Astrocyte (in vitro differentiated cells and primary cell): ENCODE measurements at regions not wholly inside any gene's neighbourhood (a gene's known extent, or its start where the extent isn't known, plus 50 kb on each side); places are given as distances from the start of the nearest gene placed in this dataset.
A peak's percentile ranks its signal among the peaks of the same experiment; 100 is the strongest.

ENCODE experiments used
- DNase-seq: peaks from one replicate; pipeline ENCODE4 v3.0.0-alpha.2; 2010; ENCODE audit warnings: low read depth
- FAIRE-seq: peaks from 2 replicates; lab custom pipeline; 2011; peaks lifted over from hg19 to GRCh38; lab: Jason Lieb, UNC
- H2AFZ ChIP-seq: 2 replicates; pipeline ENCODE4 v1.6.0; 2012; ENCODE audit warnings: low read depth, low read length, inconsistent platforms
- H3K27ac ChIP-seq: 2 replicates; pipeline ENCODE4 v1.5.1; 2011; ENCODE audit warnings: low read depth, low read length, inconsistent platforms
- H3K27me3 ChIP-seq: 2 replicates; pipeline ENCODE4 v1.6.0; 2011; ENCODE audit warnings: low read length, inconsistent platforms; ENCODE audit not compliant: insufficient read depth
- H3K36me3 ChIP-seq: 2 replicates; pipeline ENCODE4 v1.5.1; 2011; ENCODE audit warnings: low read length, inconsistent platforms; ENCODE audit not compliant: insufficient read depth
- H3K4me1 ChIP-seq: 2 replicates; pipeline ENCODE4 v1.5.1; 2011; ENCODE audit warnings: low read length, inconsistent platforms; ENCODE audit not compliant: insufficient read depth
- H3K4me2 ChIP-seq: 2 replicates; pipeline ENCODE4 v1.6.0; 2012; ENCODE audit warnings: low read length, inconsistent platforms
- H3K4me3 ChIP-seq: 2 replicates; pipeline ENCODE4 v1.5.1; 2011; ENCODE audit warnings: low read depth, mild to moderate bottlenecking, low read length, inconsistent platforms; ENCODE audit not compliant: insufficient read depth
- H3K79me2 ChIP-seq: 2 replicates; pipeline ENCODE4 v1.6.0; 2012; ENCODE audit warnings: mild to moderate bottlenecking, low read length, inconsistent platforms; ENCODE audit not compliant: insufficient read depth
- H3K9ac ChIP-seq: 2 replicates; pipeline ENCODE4 v1.6.0; 2012; ENCODE audit warnings: mild to moderate bottlenecking, low read length, inconsistent platforms
- H3K9me3 ChIP-seq: 2 replicates; pipeline ENCODE4 v1.5.1; 2012; ENCODE audit warnings: low read depth, mild to moderate bottlenecking, low read length, inconsistent platforms; ENCODE audit not compliant: insufficient read depth
- H4K20me1 ChIP-seq: 2 replicates; pipeline ENCODE4 v1.6.0; 2012; ENCODE audit warnings: low read length, inconsistent platforms; ENCODE audit not compliant: insufficient read depth
- H3K27ac Mint-ChIP-seq: one replicate; pipeline ENCODE4 v1.8.0; 2021; ENCODE audit warnings: mild to moderate bottlenecking, mixed read lengths; ENCODE audit not compliant: unreplicated experiment
- H3K27me3 Mint-ChIP-seq: one replicate; pipeline ENCODE4 v1.8.0; 2021; ENCODE audit warnings: low read depth, mixed read lengths; ENCODE audit not compliant: unreplicated experiment
- H3K36me3 Mint-ChIP-seq: one replicate; pipeline ENCODE4 v1.8.0; 2021; ENCODE audit warnings: low read depth, mixed read lengths; ENCODE audit not compliant: unreplicated experiment
- H3K4me1 Mint-ChIP-seq: one replicate; pipeline ENCODE4 v1.8.0; 2021; ENCODE audit warnings: low read depth, mixed read lengths; ENCODE audit not compliant: unreplicated experiment
- H3K4me3 Mint-ChIP-seq: one replicate; pipeline ENCODE4 v1.8.0; 2021; ENCODE audit warnings: mild to moderate bottlenecking, moderate library complexity, mixed read lengths; ENCODE audit not compliant: unreplicated experiment
- H3K9me3 Mint-ChIP-seq: one replicate; pipeline ENCODE4 v1.8.0; 2021; ENCODE audit warnings: mild to moderate bottlenecking, mixed read lengths; ENCODE audit not compliant: unreplicated experiment
- EZH2 ChIP-seq: IDR thresholded peaks from 2 replicates; pipeline ENCODE4 v1.6.1; 2012; ENCODE audit warnings: mild to moderate bottlenecking, low read length, inconsistent platforms; ENCODE audit not compliant: insufficient read depth
- TF ChIP-seq, protein P1 (sequence below): IDR thresholded peaks from 2 replicates; pipeline ENCODE4 v1.5.1; 2011; ENCODE audit warnings: low read depth, mild to moderate bottlenecking, inconsistent platforms, low read length, moderate library complexity; ENCODE audit not compliant: insufficient read depth

DNA sequence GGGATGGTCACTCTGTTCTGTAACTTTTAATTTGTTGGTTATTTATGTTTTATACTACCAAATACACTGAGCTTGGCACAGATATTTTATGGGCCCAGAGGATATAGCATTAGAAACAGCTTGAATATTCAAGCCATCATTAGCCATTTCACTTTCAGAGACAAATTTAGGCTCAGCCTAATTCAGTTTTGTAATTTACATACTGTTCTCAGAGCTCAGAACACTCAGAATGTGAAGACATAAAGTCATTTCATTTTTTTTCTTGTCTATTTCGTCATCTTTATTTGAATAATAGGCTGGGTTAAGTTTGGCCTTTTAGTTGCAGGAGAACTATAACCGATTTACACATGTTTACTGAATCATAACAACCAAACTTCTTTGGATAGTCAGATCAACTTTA, 361.7 kb downstream of the SNAPC1 start:
- Histone ChIP-seq H3K4me1 (no peaks in the 10 kb centered on the region), H3K4me2 (no peak overlapping the region), H3K36me3 (no peaks in the 10 kb centered on the region), H3K27me3 (peaks cover 19% of the 10 kb centered on the region), H3K79me2 (no peaks in the 10 kb centered on the region), H2AFZ (no peak overlapping the region), H3K27ac (no peak overlapping the region), H3K9me3 (no peaks in the 10 kb centered on the region), H3K9ac (no peak overlapping the region), H4K20me1 (no peaks in the 10 kb centered on the region), H3K4me3 (no peak overlapping the region)
- DNase-seq (no peak), FAIRE-seq (no peak)
- H3K9me3 Mint-ChIP-seq: no peaks in the 10 kb centered on the region
- TF ChIP-seq, protein P1, sequence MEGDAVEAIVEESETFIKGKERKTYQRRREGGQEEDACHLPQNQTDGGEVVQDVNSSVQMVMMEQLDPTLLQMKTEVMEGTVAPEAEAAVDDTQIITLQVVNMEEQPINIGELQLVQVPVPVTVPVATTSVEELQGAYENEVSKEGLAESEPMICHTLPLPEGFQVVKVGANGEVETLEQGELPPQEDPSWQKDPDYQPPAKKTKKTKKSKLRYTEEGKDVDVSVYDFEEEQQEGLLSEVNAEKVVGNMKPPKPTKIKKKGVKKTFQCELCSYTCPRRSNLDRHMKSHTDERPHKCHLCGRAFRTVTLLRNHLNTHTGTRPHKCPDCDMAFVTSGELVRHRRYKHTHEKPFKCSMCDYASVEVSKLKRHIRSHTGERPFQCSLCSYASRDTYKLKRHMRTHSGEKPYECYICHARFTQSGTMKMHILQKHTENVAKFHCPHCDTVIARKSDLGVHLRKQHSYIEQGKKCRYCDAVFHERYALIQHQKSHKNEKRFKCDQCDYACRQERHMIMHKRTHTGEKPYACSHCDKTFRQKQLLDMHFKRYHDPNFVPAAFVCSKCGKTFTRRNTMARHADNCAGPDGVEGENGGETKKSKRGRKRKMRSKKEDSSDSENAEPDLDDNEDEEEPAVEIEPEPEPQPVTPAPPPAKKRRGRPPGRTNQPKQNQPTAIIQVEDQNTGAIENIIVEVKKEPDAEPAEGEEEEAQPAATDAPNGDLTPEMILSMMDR: no peak
- H3K36me3 Mint-ChIP-seq: no peaks in the 10 kb centered on the region
- H3K4me1 Mint-ChIP-seq: no peaks in the 10 kb centered on the region
- H3K27me3 Mint-ChIP-seq: peaks cover 13% of the 10 kb centered on the region
- no peak overlapping the region for H3K4me3 Mint-ChIP-seq
- no peak overlapping the region for H3K27ac Mint-ChIP-seq

- no peaks in the 10 kb centered on the region for H4K20me1 ChIP-seq
- H3K4me1 ChIP-seq: no peaks in the 10 kb centered on the region
- H3K79me2 ChIP-seq: no peaks in the 10 kb centered on the region
- H3K9ac ChIP-seq: no peak overlapping the region
- Mint-ChIP-seq H3K27me3 (peaks cover 8% of the 10 kb centered on the region), H3K9me3 (no peaks in the 10 kb centered on the region), H3K36me3 (no peaks in the 10 kb centered on the region), H3K4me3 (no peak overlapping the region), H3K4me1 (no peaks in the 10 kb centered on the region), H3K27ac (no peak overlapping the region)
- no peak overlapping the region for H3K4me2 ChIP-seq
- H3K36me3 ChIP-seq: no peaks in the 10 kb centered on the region
- DNase-seq (no peak), FAIRE-seq (no peak)
- H2AFZ ChIP-seq: no peak overlapping the region
- peaks cover 9% of the 10 kb centered on the region for H3K27me3 ChIP-seq
- H3K4me3 ChIP-seq: no peak overlapping the region
- H3K9me3 ChIP-seq: no peaks in the 10 kb centered on the region
- no peak overlapping the region for H3K27ac ChIP-seq
- TF ChIP-seq EZH2: no peak
- TF ChIP-seq, protein P1: no peak
These were observed 363.6 kb downstream of the SNAPC1 start for GRCh38 chr14:62125793-62126192.

DNA sequence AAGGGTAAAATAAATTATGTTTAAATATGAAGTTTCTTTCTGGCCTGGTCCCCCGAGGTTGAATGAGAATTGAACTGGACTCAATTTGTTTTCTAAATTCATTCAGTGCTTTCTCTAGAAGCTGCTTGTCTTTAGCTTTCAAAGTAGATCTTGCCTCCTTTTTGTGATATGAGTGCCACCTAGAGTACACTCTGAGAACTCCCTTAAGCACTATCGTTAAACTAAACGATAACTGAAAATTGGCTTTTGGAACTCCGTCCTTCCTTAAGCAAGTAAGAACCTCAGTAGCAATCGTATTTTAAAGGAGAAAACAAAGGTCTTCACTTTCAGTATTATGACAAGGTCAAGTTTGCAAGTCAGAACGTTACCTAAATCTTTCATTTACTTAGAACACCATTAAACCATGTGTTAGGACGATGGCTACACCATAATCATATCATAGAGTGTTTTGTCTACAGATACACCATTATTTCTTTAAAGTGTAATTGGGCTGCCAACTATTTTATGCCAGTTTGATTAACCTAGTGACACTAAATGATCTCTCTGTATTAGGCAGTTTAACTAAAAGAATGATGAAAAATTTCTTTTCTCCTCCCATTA, 364.8 kb downstream of the SNAPC1 start:
- H3K4me3 ChIP-seq: no peak overlapping the region
- FAIRE-seq (peak; percentile 76), DNase-seq (peak; percentile 23)
- H3K9me3 ChIP-seq: no peaks in the 10 kb centered on the region
- Mint-ChIP-seq H3K9me3 (no peaks in the 10 kb centered on the region), H3K4me3 (no peak overlapping the region), H3K4me1 (no peaks in the 10 kb centered on the region), H3K36me3 (no peaks in the 10 kb centered on the region), H3K27ac (no peak overlapping the region), H3K27me3 (peaks cover 7% of the 10 kb centered on the region)
- peak overlapping the region; percentile 44 for H3K4me2 ChIP-seq
- H2AFZ ChIP-seq: peak overlapping the region; percentile 43
- no peaks in the 10 kb centered on the region for H3K4me1 ChIP-seq
- no peak for TF ChIP-seq EZH2
- TF ChIP-seq, protein P1: peak; percentile 86
- H4K20me1 ChIP-seq: no peaks in the 10 kb centered on the region
- no peaks in the 10 kb centered on the region for H3K79me2 ChIP-seq
- H3K27me3 ChIP-seq: peaks cover 6% of the 10 kb centered on the region
- no peak overlapping the region for H3K27ac ChIP-seq
- no peaks in the 10 kb centered on the region for H3K36me3 ChIP-seq
- no peak overlapping the region for H3K9ac ChIP-seq
